Kidney epithelial cell (primary cell): ENCODE measurements at regions not wholly inside any gene's neighbourhood (a gene's known extent, or its start where the extent isn't known, plus 50 kb on each side); places are given as distances from the start of the nearest gene placed in this dataset.

Experiments used
- DNase-seq: peaks from one replicate; pipeline ENCODE4 v3.0.0-alpha.2; 2010; ENCODE audit warnings: low read depth
- H3K27me3 ChIP-seq: 2 replicates; pipeline ENCODE4 v1.6.0; 2011; ENCODE audit warnings: low read length; ENCODE audit not compliant: control insufficient read depth, insufficient read depth
- H3K36me3 ChIP-seq: 2 replicates; pipeline ENCODE4 v1.5.1; 2011; ENCODE audit warnings: low read length; ENCODE audit not compliant: control insufficient read depth, insufficient read depth
- H3K4me3 ChIP-seq: 2 replicates; pipeline ENCODE4 v1.5.1; 2011; ENCODE audit warnings: low read depth, mild to moderate bottlenecking, control low read depth, low read length
- TF ChIP-seq, protein P1 (sequence below): IDR thresholded peaks from 2 replicates; pipeline ENCODE4 v1.5.1; 2011; ENCODE audit warnings: mild to moderate bottlenecking, moderate library complexity, low read length, control low read depth, inconsistent platforms; ENCODE audit not compliant: insufficient read depth, poor library complexity, severe bottlenecking

DNA sequence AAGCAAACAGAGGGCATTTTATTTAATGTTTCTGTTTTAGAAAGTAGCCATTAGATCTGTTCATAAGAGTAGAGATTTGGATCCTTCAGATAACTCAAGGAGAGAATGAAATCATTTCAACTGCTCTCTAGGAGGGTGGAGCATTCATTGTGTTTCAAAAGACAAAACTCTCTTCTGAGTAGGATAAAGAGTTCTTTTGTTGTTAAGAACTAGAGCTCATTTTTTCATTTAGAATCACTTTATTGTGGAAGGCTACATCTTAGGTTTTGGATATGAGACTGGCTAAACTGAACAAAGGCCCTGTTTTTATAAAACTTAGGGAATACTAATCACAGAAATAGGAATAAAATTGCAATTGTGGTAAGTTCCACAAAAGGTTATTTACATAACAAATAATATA, 193.9 kb upstream of the PCDH10 start:
- Histone ChIP-seq H3K4me3 (no peak overlapping the region), H3K36me3 (no peaks in the 10 kb centered on the region), H3K27me3 (no peaks in the 10 kb centered on the region)
- DNase-seq, result no peak
- TF ChIP-seq, protein P1, sequence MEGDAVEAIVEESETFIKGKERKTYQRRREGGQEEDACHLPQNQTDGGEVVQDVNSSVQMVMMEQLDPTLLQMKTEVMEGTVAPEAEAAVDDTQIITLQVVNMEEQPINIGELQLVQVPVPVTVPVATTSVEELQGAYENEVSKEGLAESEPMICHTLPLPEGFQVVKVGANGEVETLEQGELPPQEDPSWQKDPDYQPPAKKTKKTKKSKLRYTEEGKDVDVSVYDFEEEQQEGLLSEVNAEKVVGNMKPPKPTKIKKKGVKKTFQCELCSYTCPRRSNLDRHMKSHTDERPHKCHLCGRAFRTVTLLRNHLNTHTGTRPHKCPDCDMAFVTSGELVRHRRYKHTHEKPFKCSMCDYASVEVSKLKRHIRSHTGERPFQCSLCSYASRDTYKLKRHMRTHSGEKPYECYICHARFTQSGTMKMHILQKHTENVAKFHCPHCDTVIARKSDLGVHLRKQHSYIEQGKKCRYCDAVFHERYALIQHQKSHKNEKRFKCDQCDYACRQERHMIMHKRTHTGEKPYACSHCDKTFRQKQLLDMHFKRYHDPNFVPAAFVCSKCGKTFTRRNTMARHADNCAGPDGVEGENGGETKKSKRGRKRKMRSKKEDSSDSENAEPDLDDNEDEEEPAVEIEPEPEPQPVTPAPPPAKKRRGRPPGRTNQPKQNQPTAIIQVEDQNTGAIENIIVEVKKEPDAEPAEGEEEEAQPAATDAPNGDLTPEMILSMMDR, result no peak

DNA sequence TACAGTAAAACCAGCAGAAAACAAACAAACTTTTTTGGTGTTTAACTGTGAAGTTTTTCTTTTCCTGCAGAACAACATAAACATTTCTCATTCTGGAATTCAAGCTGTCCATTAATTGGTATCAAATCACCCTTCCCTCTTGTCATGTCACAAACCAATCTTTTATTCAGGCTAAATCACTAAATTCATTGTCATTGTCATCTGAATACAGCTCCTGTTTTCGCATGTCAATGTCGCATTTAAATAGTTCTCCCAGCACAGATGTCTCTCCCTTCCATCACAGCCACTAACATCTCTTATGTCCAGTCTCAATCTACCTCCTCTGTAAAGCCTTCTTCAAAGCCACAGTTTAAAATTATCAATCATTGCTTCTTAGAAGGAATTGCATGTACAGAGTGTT, 192.1 kb upstream of the PCDH10 start:
- H3K4me3 ChIP-seq, result no peak overlapping the region
- H3K27me3 ChIP-seq, result no peaks in the 10 kb centered on the region
- H3K36me3 ChIP-seq, result no peaks in the 10 kb centered on the region
- TF ChIP-seq, protein P1, result no peak
- DNase-seq, result no peak

DNA sequence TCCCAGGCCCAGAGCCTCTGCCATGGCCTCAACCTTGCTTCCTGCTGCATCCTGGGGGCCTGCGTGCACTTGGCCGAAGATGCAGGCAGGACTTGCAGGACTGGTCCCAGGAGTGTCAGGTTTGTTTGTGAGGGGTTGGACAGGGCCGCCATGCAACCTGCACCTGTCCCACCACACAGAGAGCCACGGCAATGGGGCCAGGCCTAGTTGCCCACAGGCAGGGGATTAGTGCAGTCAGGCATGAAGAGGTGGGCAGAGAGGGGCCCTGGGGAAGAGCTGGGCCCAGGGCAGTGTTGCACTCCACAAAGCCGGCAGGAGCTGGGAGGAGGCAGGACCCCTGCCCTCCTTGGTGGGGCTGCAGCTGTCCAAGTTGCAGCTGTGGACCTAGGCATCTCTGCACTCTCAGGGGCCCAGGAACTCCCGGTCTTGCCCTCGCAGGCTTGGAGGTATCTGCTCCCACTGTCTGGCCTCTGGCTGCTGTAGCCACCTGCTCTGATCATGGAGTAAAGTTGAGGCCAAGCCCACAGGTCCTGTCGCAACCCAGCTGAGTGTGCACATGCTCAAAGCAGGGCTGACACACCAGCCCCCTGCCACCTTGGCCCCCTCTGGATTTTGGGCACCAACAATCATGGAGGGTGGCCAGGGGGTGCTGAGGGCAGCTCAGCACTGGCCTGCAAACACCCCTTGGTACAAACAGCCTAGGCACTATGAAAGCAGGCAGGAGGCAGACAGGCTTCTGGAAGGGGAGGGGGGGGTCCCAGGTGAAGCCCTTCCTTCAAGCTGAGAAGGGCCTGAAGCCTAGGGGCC, 190.4 kb upstream of the PCDH10 start:
- DNase-seq, result no peak
- H3K4me3 ChIP-seq, result no peak overlapping the region
- H3K36me3 ChIP-seq, result no peaks in the 10 kb centered on the region
- TF ChIP-seq, protein P1, result no peak
- no peaks in the 10 kb centered on the region for H3K27me3 ChIP-seq

DNA sequence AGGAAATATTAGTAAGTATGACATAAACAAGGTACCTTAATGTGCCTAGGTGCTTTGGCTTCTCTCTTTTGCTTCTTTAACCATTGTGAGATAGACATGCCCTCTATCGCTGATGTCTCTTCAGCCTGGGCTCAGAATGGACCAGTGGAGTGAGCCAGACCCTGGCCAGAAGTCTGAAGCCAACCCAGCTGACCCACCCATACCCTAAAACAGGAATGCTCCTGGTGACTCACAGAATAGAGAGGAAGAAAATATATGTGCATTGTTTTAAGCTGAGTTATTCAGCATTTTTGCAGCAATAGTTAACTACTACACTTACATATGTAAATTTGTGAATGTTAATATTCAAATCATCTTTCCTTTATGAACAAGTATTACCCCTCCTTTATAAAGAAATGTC, 167.5 kb upstream of the PCDH10 start:
- DNase-seq, result no peak
- TF ChIP-seq, protein P1, result no peak
- H3K4me3 ChIP-seq, result no peak overlapping the region
- H3K27me3 ChIP-seq, result no peaks in the 10 kb centered on the region
- H3K36me3 ChIP-seq, result no peaks in the 10 kb centered on the region

DNA sequence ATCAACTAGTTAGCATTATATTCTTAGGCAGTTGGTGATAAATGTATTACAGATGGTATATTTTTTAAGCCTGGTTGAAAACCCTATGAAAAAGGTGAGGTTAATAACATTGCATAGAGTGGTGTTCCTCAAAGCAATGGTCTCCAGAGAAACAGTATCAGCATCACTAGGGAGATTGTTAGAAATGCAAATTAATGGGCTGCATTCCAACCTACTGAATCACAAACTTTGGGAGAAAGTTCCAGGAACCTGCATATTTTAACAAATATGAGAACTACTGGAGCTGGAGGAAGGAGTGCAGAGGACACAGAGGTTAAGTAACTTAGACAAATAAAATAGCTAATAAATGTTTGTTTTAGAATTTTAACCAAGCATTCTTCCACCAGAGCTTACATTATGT, 166.9 kb upstream of the PCDH10 start:
- Histone ChIP-seq H3K36me3 (no peaks in the 10 kb centered on the region), H3K4me3 (no peak overlapping the region), H3K27me3 (no peaks in the 10 kb centered on the region)
- TF ChIP-seq, protein P1, result no peak
- DNase-seq, result no peak

DNA sequence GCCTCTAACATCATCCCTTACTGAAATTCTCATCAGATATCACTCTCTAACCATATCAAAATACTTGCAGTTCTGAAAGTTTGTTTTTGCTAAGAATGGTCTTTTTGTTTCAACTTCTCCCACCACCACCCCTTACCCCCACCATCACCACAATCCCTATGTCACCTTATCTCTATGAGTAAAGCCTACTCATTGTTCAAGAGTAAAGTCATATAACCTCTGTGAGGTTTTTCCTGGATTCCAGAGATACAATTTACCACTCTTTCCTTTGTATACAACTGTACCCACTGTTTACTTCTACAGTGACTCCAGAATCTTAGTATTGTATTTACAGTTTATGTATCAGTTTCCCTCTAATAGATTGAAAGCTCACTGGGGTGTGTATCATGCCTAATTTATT, 158.0 kb upstream of the PCDH10 start:
- no peak overlapping the region for H3K4me3 ChIP-seq
- H3K36me3 ChIP-seq, result no peaks in the 10 kb centered on the region
- TF ChIP-seq, protein P1, result no peak
- no peak for DNase-seq
- H3K27me3 ChIP-seq, result no peaks in the 10 kb centered on the region
